Breast epithelium (tissue), 3 donors: ENCODE measurements at regions not wholly inside any gene's neighbourhood (a gene's known extent, or its start where the extent isn't known, plus 50 kb on each side); places are given as distances from the start of the nearest gene placed in this dataset.

Experiments used
- POLR2A ChIP-seq: fragments of 450-650 bp; IDR thresholded peaks from one replicate; pipeline ENCODE4 v1.6.1; 2016; ENCODE audit warnings: antibody characterized with exemption, mild to moderate bottlenecking, moderate library complexity
- POLR2AphosphoS5 ChIP-seq, 3 donors: sonication (generic); formaldehyde crosslinking; IDR thresholded peaks; one replicate each; pipeline ENCODE4 v1.6.1; 2017; ENCODE audit warnings: antibody characterized with exemption in 3 of 3
- TF ChIP-seq, protein P1 (sequence below), 3 donors: fragments of 450-650 bp; IDR thresholded peaks; one replicate each; pipeline ENCODE4 v1.5.1; 2016 to 2017; ENCODE audit warnings: antibody characterized with exemption in 3 of 3, mild to moderate bottlenecking in 3 of 3, moderate library complexity in 3 of 3

DNA sequence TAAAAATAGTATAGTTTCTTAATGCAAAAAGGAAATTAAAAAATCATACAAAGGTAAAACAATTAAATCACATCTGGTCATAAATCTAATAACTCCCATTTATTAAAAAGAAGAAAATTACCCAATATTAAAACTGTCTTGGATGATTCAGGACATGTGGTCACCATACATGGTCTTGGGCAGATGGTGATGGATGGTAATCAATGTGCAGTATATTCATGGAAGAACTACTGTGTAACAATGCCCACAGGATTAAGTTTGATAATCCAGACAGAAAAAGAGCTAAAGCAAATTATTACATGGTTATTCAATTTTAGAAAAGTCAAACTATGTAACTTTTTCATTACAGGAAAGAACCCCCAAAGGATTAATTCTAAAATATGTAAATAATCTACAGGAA, 480.6 kb downstream of the QKI start:
- TF ChIP-seq, protein P1, sequence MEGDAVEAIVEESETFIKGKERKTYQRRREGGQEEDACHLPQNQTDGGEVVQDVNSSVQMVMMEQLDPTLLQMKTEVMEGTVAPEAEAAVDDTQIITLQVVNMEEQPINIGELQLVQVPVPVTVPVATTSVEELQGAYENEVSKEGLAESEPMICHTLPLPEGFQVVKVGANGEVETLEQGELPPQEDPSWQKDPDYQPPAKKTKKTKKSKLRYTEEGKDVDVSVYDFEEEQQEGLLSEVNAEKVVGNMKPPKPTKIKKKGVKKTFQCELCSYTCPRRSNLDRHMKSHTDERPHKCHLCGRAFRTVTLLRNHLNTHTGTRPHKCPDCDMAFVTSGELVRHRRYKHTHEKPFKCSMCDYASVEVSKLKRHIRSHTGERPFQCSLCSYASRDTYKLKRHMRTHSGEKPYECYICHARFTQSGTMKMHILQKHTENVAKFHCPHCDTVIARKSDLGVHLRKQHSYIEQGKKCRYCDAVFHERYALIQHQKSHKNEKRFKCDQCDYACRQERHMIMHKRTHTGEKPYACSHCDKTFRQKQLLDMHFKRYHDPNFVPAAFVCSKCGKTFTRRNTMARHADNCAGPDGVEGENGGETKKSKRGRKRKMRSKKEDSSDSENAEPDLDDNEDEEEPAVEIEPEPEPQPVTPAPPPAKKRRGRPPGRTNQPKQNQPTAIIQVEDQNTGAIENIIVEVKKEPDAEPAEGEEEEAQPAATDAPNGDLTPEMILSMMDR (IDR thresholded peaks at IDR 0.05), result no peak
- TF ChIP-seq POLR2A, result no peak
- no peak for TF ChIP-seq POLR2AphosphoS5 (IDR thresholded peaks at IDR 0.05)
